ENCODE measurements at regions not wholly inside any gene's neighbourhood (a gene's known extent, or its start where the extent isn't known, plus 50 kb on each side); places are given as distances from the start of the nearest gene placed in this dataset.

DNA sequence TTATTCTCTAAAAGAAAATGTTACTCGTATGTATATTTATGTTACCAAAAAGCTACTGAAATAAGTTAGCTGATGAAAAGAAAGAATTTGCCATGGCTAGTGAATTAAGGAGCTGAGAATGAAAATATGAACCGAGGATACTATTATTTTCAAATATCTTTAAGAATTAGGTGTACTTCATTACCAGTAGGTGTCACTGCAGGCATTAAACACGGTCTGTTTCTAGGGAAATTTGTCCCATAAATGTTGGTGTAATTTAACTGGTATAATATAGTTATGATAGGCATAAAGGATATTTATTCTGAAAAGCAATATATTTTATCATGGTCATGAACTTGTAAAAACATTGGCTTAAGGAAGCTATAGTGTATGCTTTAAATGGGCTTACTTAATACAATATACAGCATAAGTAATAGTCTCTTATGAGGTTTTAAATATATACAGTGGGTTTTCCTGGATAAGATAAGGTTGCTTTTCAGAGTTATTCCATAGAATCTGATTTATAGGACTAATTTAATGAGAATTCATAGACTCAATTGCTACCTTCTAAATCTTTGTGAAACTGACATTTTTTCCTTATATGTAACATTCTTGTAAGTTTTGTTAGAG is 72.4 kb upstream of the MPDZ start:
- TF ChIP-seq PKNOX1 (IDR thresholded peaks at IDR 0.05) (no peak), ARNT (IDR thresholded peaks at IDR 0.05) (no peak), CTBP1 (IDR thresholded peaks at IDR 0.05; ENCODE audit: borderline replicate concordance) (no peak), SP1 (IDR thresholded peaks at IDR 0.05) (no peak), HDGF (IDR thresholded peaks at IDR 0.05; ENCODE audit: borderline replicate concordance) (no peak), LEF1 (IDR thresholded peaks at IDR 0.05; ENCODE audit: borderline replicate concordance) (no peak), TARDBP (IDR thresholded peaks at IDR 0.05) (no peak), FOXK2 (IDR thresholded peaks at IDR 0.05) (no peak)

All from HEK293T (cell line).